ENCODE measurements at regions not wholly inside any gene's neighbourhood (a gene's known extent, or its start where the extent isn't known, plus 50 kb on each side); places are given as distances from the start of the nearest gene placed in this dataset.

DNA sequence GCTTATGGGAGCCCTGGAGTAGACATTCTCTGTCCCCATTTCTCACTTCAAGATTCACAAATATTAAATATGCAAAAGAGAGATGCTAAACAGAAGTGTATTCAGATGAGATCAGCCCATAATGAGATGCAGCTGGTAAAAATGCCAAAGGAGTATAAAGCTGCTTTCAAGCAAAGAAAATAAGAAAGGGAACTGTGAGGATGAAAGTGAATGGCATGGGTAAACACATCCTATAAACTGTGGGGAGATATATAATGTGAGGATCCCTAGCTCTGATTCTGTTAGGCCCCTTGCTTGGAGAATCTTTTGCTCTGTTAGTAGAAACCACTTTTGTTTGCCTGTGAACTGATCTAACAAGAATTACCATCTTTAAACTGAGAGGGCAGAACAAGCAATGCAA lies 396.6 kb downstream of the SOX2 start:
- no peak for TF ChIP-seq POLR2A (IDR thresholded peaks at IDR 0.05; ENCODE audit: low read depth, low read length)
- TF ChIP-seq POLR2AphosphoS5 (IDR thresholded peaks at IDR 0.05; ENCODE audit: low read depth, low read length): no peak
- no peak for TF ChIP-seq TAF1 (IDR thresholded peaks at IDR 0.05; ENCODE audit: borderline replicate concordance, low read depth, low read length)

All from GM12892 (cell line).